ENCODE measurements at regions not wholly inside any gene's neighbourhood (a gene's known extent, or its start where the extent isn't known, plus 50 kb on each side); places are given as distances from the start of the nearest gene placed in this dataset.
A peak's percentile ranks its signal among the peaks of the same experiment; 100 is the strongest.

DNA sequence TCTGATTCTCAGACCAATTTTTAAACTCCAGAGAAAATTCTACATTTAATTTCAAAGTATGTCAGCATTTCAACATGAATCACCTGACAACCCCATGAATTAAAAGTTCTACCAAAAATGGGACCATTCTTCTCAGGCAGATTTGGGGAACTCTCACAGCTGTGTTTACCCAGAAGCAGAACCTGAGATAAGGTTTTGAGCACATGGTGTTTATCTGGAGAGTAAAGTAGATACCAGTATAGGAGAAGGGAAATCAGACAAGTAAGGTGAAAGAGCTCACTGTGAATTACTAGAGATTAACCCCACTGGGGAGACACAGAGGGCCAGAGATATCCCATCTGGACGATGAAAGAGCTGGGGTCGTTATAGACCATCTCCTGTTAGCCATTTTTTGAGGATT is 729.1 kb downstream of the DNAH5 start:
- 38 to 100% methylated on average over 2 of the region's 2 CpGs for WGBS, 2 experiments (ENCODE audit: insufficient coverage in 1 of 2, insufficient read length in 1 of 2)
- Histone ChIP-seq H3K4me1 (ENCODE audit: control insufficient read depth, insufficient read depth, low read length) (peaks cover 10% of the 10 kb centered on the region), H3K9ac (ENCODE audit: extremely low read depth, low read length, poor library complexity, severe bottlenecking) (no peak overlapping the region), H3K27ac (ENCODE audit: low read depth, low read length) (no peak overlapping the region), H3K36me3 (ENCODE audit: control insufficient read depth, insufficient read depth, low read length) (no peaks in the 10 kb centered on the region), H3K27me3 (ENCODE audit: control insufficient read depth, insufficient read depth, low read length, poor library complexity, severe bottlenecking) (peaks cover 33% of the 10 kb centered on the region), H3K9me3 (ENCODE audit: control insufficient read depth, low read length) (no peaks in the 10 kb centered on the region), H3K4me3 (ENCODE audit: low read length) (no peak overlapping the region)
- Mint-ChIP-seq H3K9me3 (no peaks in the 10 kb centered on the region), H3K27me3 (ENCODE audit: insufficient read depth) (peaks cover 65% of the 10 kb centered on the region), H3K36me3 (ENCODE audit: low read depth) (no peaks in the 10 kb centered on the region), H3K4me1 (peaks cover 15% of the 10 kb centered on the region), H3K4me3 (no peak overlapping the region), H3K27ac (no peak overlapping the region)
- TF ChIP-seq, protein P1, sequence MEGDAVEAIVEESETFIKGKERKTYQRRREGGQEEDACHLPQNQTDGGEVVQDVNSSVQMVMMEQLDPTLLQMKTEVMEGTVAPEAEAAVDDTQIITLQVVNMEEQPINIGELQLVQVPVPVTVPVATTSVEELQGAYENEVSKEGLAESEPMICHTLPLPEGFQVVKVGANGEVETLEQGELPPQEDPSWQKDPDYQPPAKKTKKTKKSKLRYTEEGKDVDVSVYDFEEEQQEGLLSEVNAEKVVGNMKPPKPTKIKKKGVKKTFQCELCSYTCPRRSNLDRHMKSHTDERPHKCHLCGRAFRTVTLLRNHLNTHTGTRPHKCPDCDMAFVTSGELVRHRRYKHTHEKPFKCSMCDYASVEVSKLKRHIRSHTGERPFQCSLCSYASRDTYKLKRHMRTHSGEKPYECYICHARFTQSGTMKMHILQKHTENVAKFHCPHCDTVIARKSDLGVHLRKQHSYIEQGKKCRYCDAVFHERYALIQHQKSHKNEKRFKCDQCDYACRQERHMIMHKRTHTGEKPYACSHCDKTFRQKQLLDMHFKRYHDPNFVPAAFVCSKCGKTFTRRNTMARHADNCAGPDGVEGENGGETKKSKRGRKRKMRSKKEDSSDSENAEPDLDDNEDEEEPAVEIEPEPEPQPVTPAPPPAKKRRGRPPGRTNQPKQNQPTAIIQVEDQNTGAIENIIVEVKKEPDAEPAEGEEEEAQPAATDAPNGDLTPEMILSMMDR (conservative IDR thresholded peaks at IDR 0.05) = no peak
- no peak for DNase-seq

DNA sequence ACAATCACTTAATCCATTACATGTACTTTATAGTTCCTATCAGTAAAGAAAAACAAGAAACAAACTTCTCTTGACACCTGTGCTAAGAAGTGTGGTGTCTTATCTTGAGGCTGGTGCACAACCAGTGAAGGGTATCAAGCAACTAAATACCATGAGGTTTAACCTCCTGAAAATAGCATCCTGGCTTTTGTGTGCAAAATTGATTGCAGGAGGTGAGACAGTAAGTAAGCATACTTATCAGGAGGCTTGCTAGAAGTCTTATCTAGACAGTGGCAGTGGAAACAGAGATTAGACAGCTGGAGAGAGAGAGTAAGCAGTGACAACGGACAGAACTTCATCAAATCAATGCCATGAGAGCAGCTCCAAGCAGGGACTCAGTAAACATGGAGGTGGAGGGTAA is 730.3 kb downstream of the DNAH5 start:
- Histone ChIP-seq H3K4me1 (ENCODE audit: control insufficient read depth, insufficient read depth, low read length) (peaks cover 10% of the 10 kb centered on the region), H3K27ac (ENCODE audit: low read depth, low read length) (no peak overlapping the region), H3K36me3 (ENCODE audit: control insufficient read depth, insufficient read depth, low read length) (no peaks in the 10 kb centered on the region), H3K4me3 (ENCODE audit: low read length) (no peak overlapping the region), H3K9me3 (ENCODE audit: control insufficient read depth, low read length) (no peaks in the 10 kb centered on the region), H3K9ac (ENCODE audit: extremely low read depth, low read length, poor library complexity, severe bottlenecking) (no peak overlapping the region), H3K27me3 (ENCODE audit: control insufficient read depth, insufficient read depth, low read length, poor library complexity, severe bottlenecking) (peaks cover 38% of the 10 kb centered on the region)
- peaks cover 64% of the 10 kb centered on the region for H3K27me3 Mint-ChIP-seq (ENCODE audit: insufficient read depth)
- TF ChIP-seq, protein P1 (conservative IDR thresholded peaks at IDR 0.05) = no peak
- no peak overlapping the region for H3K27ac Mint-ChIP-seq
- DNase-seq = peak; percentile 52
- 19 to 40% methylated on average over 1 of the region's 1 CpG for WGBS, 2 experiments (ENCODE audit: insufficient coverage in 1 of 2, insufficient read length in 1 of 2)
- peaks cover 15% of the 10 kb centered on the region for H3K4me1 Mint-ChIP-seq
- no peaks in the 10 kb centered on the region for H3K9me3 Mint-ChIP-seq
- H3K4me3 Mint-ChIP-seq = no peak overlapping the region
- H3K36me3 Mint-ChIP-seq (ENCODE audit: low read depth) = no peaks in the 10 kb centered on the region

- no peaks in the 10 kb centered on the region for H3K36me3 ChIP-seq (ENCODE audit: control insufficient read depth, insufficient read depth, low read length)
- H3K4me3 ChIP-seq (ENCODE audit: low read length) = no peak overlapping the region
- H3K9me3 Mint-ChIP-seq = no peaks in the 10 kb centered on the region
- H3K36me3 Mint-ChIP-seq (ENCODE audit: low read depth) = no peaks in the 10 kb centered on the region
- no peak overlapping the region for H3K9ac ChIP-seq (ENCODE audit: extremely low read depth, low read length, poor library complexity, severe bottlenecking)
- H3K27me3 Mint-ChIP-seq (ENCODE audit: insufficient read depth) = peaks cover 58% of the 10 kb centered on the region
- no peak overlapping the region for H3K27ac Mint-ChIP-seq
- no peak overlapping the region for H3K27ac ChIP-seq (ENCODE audit: low read depth, low read length)
- TF ChIP-seq, protein P1 (conservative IDR thresholded peaks at IDR 0.05) = no peak
- H3K27me3 ChIP-seq (ENCODE audit: control insufficient read depth, insufficient read depth, low read length, poor library complexity, severe bottlenecking) = peaks cover 35% of the 10 kb centered on the region
- no peak for DNase-seq
- peaks cover 15% of the 10 kb centered on the region for H3K4me1 Mint-ChIP-seq
- H3K4me3 Mint-ChIP-seq = no peak overlapping the region
- 90 to 100% methylated on average over 2 to 4 of the region's 4 CpGs for WGBS, 2 experiments (ENCODE audit: insufficient coverage in 1 of 2, insufficient read length in 1 of 2)
- peaks cover 10% of the 10 kb centered on the region for H3K4me1 ChIP-seq (ENCODE audit: control insufficient read depth, insufficient read depth, low read length)
- no peaks in the 10 kb centered on the region for H3K9me3 ChIP-seq (ENCODE audit: control insufficient read depth, low read length)
Measured at GRCh38 chr5:13212886-13213285, 731.6 kb downstream of the DNAH5 start.
